Aorta (tissue), 5 donors: ENCODE measurements at regions not wholly inside any gene's neighbourhood (a gene's known extent, or its start where the extent isn't known, plus 50 kb on each side); places are given as distances from the start of the nearest gene placed in this dataset.
A peak's percentile ranks its signal among the peaks of the same experiment; 100 is the strongest.

ENCODE experiments used
- ATAC-seq: fragments of 200-7000 bp; cut with Tn5 transposase; one replicate; pipeline ENCODE4 v1.9.1; 2022; ENCODE audit warnings: moderate library complexity; ENCODE audit not compliant: low FRiP score
- DNase-seq, 2 donors: peaks; one replicate each; pipeline ENCODE4 v3.0.0-alpha.2; 2020
- H3K27ac ChIP-seq, 2 donors: one replicate each; pipeline ENCODE4 v1.5.1; 2013; ENCODE audit warnings: low read length in 2 of 2, mild to moderate bottlenecking in 2 of 2, moderate library complexity in 2 of 2, control low read depth in 1 of 2, inconsistent platforms in 1 of 2, low read depth in 1 of 2
- H3K27me3 ChIP-seq, 2 donors: one replicate each; pipeline ENCODE4 v1.6.1; 2013; ENCODE audit warnings: control low read depth in 1 of 2, low read length in 1 of 2, mild to moderate bottlenecking in 1 of 2, moderate library complexity in 1 of 2; ENCODE audit not compliant: insufficient read depth in 2 of 2, control insufficient read depth in 1 of 2
- H3K36me3 ChIP-seq, 2 donors: one replicate each; pipeline ENCODE4 v1.6.1; 2013; ENCODE audit warnings: control low read depth in 1 of 2, low read length in 1 of 2, mild to moderate bottlenecking in 1 of 2; ENCODE audit not compliant: insufficient read depth in 2 of 2, control insufficient read depth in 1 of 2
- H3K4me1 ChIP-seq, 2 donors: one replicate each; pipeline ENCODE4 v1.6.1; 2013; ENCODE audit warnings: low read length in 2 of 2, control low read depth in 1 of 2, mild to moderate bottlenecking in 1 of 2, moderate library complexity in 1 of 2; ENCODE audit not compliant: insufficient read depth in 2 of 2, control insufficient read depth in 1 of 2
- H3K4me3 ChIP-seq, 2 donors: one replicate each; pipeline ENCODE4 v1.5.1; 2013; ENCODE audit warnings: low read length in 2 of 2, control low read depth in 1 of 2, mild to moderate bottlenecking in 1 of 2
- H3K9me3 ChIP-seq: one replicate; pipeline ENCODE4 v1.6.1; 2013; ENCODE audit warnings: mild to moderate bottlenecking, low read length; ENCODE audit not compliant: control insufficient read depth
- WGBS, 2 donors: extraction: QIAGEN DNeasy Blood & Tissue Kit; methylation state at CpG; one replicate each; pipeline ENCODE4 v1.1.7; 2013; 5-methylcytosine and 5-hydroxymethylcytosine counted together
- intact Hi-C, 2 donors: fragments of 100-400 bp; cut with DNase I; formaldehyde crosslinking; loops; one replicate each; pipeline versions ENCODE4 v1.14.2 to v1.15.0; 2022
- donor health status: healthy with polysubstance abuse.
- donor health status: Bipolar disorder and iron deficiency.
- donor health status: DM: no; HTN: no; CAD: no.
- donor health status: DM: no; HTN: no; CAD: no.
- donor health status: DM: yes; HTN: yes; CAD: no.

DNA sequence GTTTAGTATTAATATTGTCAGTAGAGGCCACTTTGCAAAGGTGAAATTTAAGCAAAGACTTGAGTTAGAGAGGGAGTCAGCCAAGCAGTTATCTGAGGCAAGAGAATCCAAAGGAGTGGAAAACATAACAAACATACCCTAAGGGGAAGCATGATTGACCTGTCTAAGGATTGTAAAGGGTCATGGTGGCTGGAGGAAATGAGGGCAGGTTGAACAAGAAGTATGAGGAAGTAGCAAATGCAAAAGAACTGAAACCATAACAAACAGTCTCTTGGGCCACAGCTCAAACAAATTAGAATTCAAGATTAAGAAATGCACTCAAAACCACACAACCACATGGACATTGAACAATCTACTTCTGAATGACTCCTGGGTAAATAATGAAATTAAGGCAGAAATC is 103.2 kb downstream of the FBXO5 start:
- Histone ChIP-seq H3K36me3 (no peaks in the 10 kb centered on the region), H3K27me3 (no peaks in the 10 kb centered on the region), H3K9me3 (peaks cover 4% of the 10 kb centered on the region), H3K4me3 (no peak overlapping the region), H3K27ac (no peak overlapping the region), H3K4me1 (no peaks in the 10 kb centered on the region)
- ATAC-seq (no peak), DNase-seq (no peak)
- intact Hi-C loops: no loop called here

DNA sequence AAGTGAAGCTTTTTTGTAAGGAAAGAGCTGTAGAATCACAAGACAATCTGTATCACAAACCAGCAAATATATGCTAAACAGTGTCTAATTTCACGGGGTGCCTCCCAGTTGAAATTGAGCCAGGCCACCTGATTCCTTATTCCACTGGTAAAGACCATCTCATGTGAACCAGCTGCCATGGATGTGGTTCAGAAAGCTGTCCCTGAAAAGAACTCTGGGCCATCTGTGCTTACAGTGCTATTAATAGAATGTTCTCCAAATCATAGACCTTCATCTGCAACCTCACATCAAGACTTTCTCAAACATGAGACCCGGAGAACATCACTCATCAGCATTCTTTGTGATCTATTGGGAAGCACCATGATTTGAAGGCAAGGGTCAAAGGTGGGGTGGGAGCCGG is 89.7 kb downstream of the FBXO5 start:
- H3K4me3 ChIP-seq: no peak overlapping the region
- DNase-seq (no peak), ATAC-seq (no peak)
- intact Hi-C loops: no loop called here
- no peaks in the 10 kb centered on the region for H3K36me3 ChIP-seq
- H3K27ac ChIP-seq: no peak overlapping the region
- no peaks in the 10 kb centered on the region for H3K27me3 ChIP-seq
- no peaks in the 10 kb centered on the region for H3K4me1 ChIP-seq
- WGBS, 2 donors: 68 to 71% methylated on average over 3 of the region's 3 CpGs
- H3K9me3 ChIP-seq: peaks cover 3% of the 10 kb centered on the region

DNA sequence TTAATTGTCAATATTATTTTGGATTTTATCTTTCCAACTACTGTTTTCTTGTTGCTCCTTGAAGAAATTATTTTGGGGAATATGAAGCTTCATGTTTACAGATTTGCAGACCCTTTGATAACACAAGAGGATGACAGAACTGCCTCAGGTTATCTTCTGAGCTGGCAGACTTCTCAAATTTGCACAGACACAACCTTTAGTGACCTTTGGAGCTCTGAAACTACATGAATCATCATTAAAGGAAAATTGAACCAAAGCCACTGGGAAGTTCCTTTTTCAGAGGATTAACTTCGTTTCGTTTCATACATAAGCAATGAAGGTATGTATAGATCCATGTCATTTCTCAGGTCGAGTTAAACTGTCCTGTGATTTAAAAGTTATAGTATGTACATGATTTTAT is 85.9 kb downstream of the FBXO5 start:
- ATAC-seq (no peak), DNase-seq (no peak)
- no peaks in the 10 kb centered on the region for H3K4me1 ChIP-seq
- H3K27me3 ChIP-seq: no peaks in the 10 kb centered on the region
- WGBS, 2 donors: 54 to 58% methylated on average over 3 of the region's 3 CpGs
- H3K4me3 ChIP-seq: no peak overlapping the region
- no peak overlapping the region for H3K27ac ChIP-seq
- no peaks in the 10 kb centered on the region for H3K36me3 ChIP-seq
- no peaks in the 10 kb centered on the region for H3K9me3 ChIP-seq
- intact Hi-C loops: no loop called here

DNA sequence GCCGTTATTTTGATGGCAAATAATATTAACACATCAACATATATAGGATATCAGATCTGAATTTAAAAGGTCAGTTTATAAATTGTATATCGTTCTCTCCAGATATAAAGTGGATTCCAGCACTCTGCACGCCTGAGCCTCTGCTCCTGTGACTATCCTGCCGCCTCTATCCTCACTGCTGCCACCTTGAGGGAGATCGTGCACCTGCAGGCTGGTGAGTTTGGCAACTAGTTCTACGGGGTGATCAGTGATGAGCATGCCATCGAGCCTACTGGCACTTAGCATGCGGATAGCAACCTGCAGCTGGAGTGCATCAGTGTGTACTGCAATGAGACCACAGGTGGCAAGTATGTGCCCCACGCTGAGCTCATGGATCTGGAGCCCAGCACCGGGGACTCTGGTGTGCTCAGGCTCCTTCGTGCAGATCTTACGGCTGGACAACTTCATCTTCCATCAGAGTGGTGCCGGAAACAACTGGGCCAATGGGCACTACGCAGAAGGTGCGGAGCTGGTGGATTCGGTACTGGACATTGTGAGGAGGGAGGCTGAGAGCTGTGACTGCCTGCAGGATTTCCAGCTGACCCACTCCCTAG is 84.9 kb downstream of the FBXO5 start:
- ATAC-seq (peak; percentile 80), DNase-seq (peak; percentile 72 to 86)

DNA sequence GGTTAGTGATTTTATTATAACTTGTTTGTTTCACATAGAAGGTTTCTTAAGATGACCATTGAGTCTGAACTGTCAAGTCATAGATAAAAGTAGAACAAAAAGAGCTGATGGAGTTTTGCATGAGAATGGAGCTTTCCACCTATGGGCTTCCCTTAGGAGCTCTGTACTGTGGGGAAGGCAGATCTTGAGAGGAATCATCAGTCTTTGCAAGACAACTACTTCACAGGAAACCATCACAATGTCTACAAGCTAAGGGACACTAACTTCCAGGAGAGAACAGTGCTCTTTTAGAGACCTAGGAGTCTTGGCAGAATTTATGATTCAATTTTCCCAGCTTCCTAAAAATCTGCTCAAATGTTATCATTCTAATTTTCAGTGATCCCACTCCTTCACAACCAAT is 78.2 kb downstream of the FBXO5 start:
- Histone ChIP-seq H3K27me3 (no peaks in the 10 kb centered on the region), H3K9me3 (no peaks in the 10 kb centered on the region), H3K27ac (no peak overlapping the region), H3K4me1 (no peaks in the 10 kb centered on the region), H3K36me3 (no peaks in the 10 kb centered on the region), H3K4me3 (no peak overlapping the region)
- intact Hi-C loops: no loop called here
- ATAC-seq (no peak), DNase-seq (no peak)

More for the DNA sequence above, 84.9 kb downstream of the FBXO5 start:
- Histone ChIP-seq H3K27me3 (no peaks in the 10 kb centered on the region), H3K4me1 (no peaks in the 10 kb centered on the region), H3K9me3 (no peaks in the 10 kb centered on the region), H3K36me3 (no peaks in the 10 kb centered on the region), H3K27ac (no peak overlapping the region), H3K4me3 (no peak overlapping the region)
- 49% methylated on average over 16 of the region's 16 CpGs for WGBS, 2 donors
- intact Hi-C loops: no loop called here

DNA sequence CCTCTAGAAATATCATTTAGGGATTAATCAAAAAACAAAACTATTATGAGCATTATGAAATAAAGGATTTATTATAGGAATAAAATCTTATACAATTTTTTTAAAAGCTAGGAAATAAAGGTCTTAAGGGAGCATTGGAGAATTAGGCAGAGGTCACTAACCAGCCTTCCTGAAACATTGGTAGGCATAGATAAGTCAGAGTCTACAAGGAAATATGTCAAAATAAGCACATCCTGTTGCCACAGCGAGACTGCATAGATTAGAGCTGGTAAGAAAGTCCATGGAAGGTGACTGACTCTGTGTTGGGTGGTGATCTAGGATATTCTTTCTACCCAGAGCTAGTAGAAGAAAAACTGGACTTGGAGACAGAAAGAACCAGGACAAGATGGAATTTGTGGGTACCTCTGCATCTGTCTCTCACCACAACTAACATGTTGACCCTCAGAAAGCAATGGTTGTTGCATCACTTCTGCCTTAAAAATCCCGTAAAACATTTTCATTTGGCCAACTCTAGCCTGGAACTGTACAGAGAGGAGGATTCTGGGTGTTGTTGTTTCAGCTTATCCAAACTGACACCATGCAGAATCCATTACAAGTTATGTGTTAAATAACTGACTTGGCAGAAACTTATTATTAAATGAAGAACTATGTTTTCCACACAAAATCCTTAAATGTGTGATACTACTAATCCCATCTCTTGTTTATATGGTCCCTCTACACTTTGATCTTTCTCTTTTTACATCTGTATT is 77.1 kb downstream of the FBXO5 start:
- no peaks in the 10 kb centered on the region for H3K27me3 ChIP-seq
- ATAC-seq (no peak), DNase-seq (no peak)
- WGBS, 2 donors: 63 to 76% methylated on average over 2 of the region's 2 CpGs
- no peak overlapping the region for H3K4me3 ChIP-seq
- no peaks in the 10 kb centered on the region for H3K4me1 ChIP-seq
- H3K27ac ChIP-seq: no peak overlapping the region
- intact Hi-C loops: no loop called here
- H3K9me3 ChIP-seq: no peaks in the 10 kb centered on the region
- no peaks in the 10 kb centered on the region for H3K36me3 ChIP-seq

DNA sequence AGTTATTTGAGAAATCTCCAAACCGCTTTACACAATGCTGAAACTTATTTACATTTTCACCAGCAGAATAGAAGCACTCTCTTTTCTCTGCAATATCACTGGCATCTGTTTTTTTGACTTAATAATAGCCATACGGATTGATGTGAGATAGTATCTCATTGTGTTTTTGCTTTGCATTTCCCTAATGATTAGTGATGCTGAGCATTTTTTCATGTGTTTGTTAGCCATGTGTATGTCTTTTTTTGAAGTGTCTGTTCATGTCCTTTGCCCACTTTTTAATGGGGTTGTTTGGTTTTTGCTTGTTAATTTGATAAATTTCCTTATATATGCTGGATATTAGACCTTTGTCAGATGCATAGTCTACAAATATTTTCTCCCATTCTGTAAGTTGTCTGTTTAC is 73.6 kb downstream of the FBXO5 start:
- H3K27ac ChIP-seq: no peak overlapping the region
- H3K9me3 ChIP-seq: peaks cover 2% of the 10 kb centered on the region
- H3K36me3 ChIP-seq: no peaks in the 10 kb centered on the region
- WGBS, 2 donors: 81% methylated on average over 2 of the region's 2 CpGs
- intact Hi-C loops: no loop called here
- no peaks in the 10 kb centered on the region for H3K4me1 ChIP-seq
- no peaks in the 10 kb centered on the region for H3K27me3 ChIP-seq
- ATAC-seq: no peak
- H3K4me3 ChIP-seq: no peak overlapping the region
- no peak for DNase-seq

DNA sequence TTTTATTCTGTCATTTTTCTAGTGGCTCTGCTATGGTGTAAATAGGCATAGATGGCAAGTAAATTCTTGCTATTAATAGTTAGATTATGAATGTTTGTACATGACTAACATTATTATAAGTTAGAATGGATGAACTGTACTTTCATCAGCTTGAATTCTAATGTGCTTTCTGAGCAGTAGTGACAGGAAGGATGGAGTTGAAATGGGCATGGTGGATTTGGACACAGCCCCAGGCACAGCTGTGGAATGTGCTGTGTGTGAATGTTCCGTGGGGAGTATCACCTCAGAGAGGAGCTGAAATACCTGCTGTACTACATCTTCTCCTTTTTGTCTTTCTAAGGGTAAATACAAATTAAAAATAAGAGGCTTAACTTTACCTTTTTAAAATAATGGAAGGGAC is 66.8 kb downstream of the FBXO5 start:
- ATAC-seq: no peak
- no peaks in the 10 kb centered on the region for H3K4me1 ChIP-seq
- 32 to 52% methylated on average over 1 of the region's 1 CpG for WGBS, 2 donors
- intact Hi-C loops: no loop called here
- H3K27me3 ChIP-seq: no peaks in the 10 kb centered on the region
- H3K27ac ChIP-seq: no peak overlapping the region
- no peak for DNase-seq
- H3K9me3 ChIP-seq: peaks cover 7% of the 10 kb centered on the region
- no peaks in the 10 kb centered on the region for H3K36me3 ChIP-seq
- H3K4me3 ChIP-seq: no peak overlapping the region

DNA sequence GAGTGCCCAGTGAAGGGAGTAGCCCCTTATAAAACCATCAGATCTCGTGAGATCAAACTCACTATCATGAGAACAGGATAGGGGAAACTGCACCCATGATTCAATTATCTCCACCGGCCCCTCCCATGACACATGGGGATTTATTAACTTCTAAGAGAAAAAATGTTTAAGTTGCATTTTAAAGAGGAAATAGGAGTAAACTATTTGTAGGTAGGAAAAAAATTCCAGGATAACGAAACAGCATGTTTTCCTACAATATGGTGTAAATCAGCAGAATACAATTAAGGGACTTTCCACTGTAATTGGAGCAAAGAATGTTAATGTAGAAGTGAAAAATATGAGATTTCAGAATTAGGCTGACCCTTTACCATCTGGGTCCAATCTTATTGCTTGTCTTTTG is 63.9 kb downstream of the FBXO5 start:
- intact Hi-C loops: no loop called here
- WGBS, 2 donors: 80 to 85% methylated on average over 3 of the region's 3 CpGs
- ATAC-seq: no peak

More for the DNA sequence above, 63.9 kb downstream of the FBXO5 start:
- H3K4me3 ChIP-seq: no peak overlapping the region
- no peaks in the 10 kb centered on the region for H3K36me3 ChIP-seq
- H3K27ac ChIP-seq: no peak overlapping the region
- peaks cover 6% of the 10 kb centered on the region for H3K9me3 ChIP-seq
- no peak for DNase-seq
- H3K27me3 ChIP-seq: no peaks in the 10 kb centered on the region
- no peaks in the 10 kb centered on the region for H3K4me1 ChIP-seq
